ENCODE measurements at regions not wholly inside any gene's neighbourhood (a gene's known extent, or its start where the extent isn't known, plus 50 kb on each side); places are given as distances from the start of the nearest gene placed in this dataset.

- in situ Hi-C loops (cut with HindIII; ENCODE audit: extremely low pct_ligation_motif_present, low pct_unique_long_range_greater_than_20kb), result no loop called here
Observed at GRCh38 chr9:8262625-8263622, 463.3 kb upstream of the DMAC1 start.

More at GRCh38 chr9:8262625-8263622, 463.3 kb upstream of the DMAC1 start:
- ATAC-seq, result no peak
- intact Hi-C loops (cut with micrococcal nuclease; ENCODE audit: unreplicated experiment), result no loop called here
- DNase-seq (ENCODE audit: low spot score), result no peak
- TF ChIP-seq SP140L (CRISPR knock-in tag; IDR thresholded peaks at IDR 0.05; ENCODE audit: borderline replicate concordance) (no peak), ZNF296 (CRISPR knock-in tag; conservative IDR thresholded peaks at IDR 0.05) (no peak), CCDC6 (CRISPR knock-in tag; IDR thresholded peaks at IDR 0.05) (no peak), DDIT3 (CRISPR knock-in tag; IDR thresholded peaks at IDR 0.05) (no peak), KLF12 (CRISPR knock-in tag; IDR thresholded peaks at IDR 0.05; ENCODE audit: borderline replicate concordance) (no peak), NR0B2 (CRISPR knock-in tag; IDR thresholded peaks at IDR 0.05) (no peak), IRF1 (CRISPR knock-in tag; IDR thresholded peaks at IDR 0.05; ENCODE audit: low read depth) (no peak), HOXA7 (CRISPR knock-in tag; IDR thresholded peaks at IDR 0.05) (no peak), NFIB (CRISPR knock-in tag; IDR thresholded peaks at IDR 0.05; ENCODE audit: borderline replicate concordance) (no peak), DBP (CRISPR knock-in tag; IDR thresholded peaks at IDR 0.05; ENCODE audit: not compliant biosample characterization) (no peak)
- FAIRE-seq, result no peak
- no peaks in the 10 kb centered on the region for H3K4me1 ChIP-seq (ENCODE audit: insufficient read depth, low read length)
- H3K79me2 ChIP-seq (ENCODE audit: insufficient read depth, low read length), result no peaks in the 10 kb centered on the region
- no peak overlapping the region for H3K4me3 ChIP-seq (replicated peaks in 1 of 3; ENCODE audit: insufficient read depth in 1 of 3, low read depth in 2 of 3, low read length in 3 of 3)
- H3K9me3 ChIP-seq (ENCODE audit: low read length), result peaks cover 88% of the 10 kb centered on the region
- ChIA-PET POLR2A (no interaction called here), CTCF (ENCODE audit: low intra/inter-chr PET ratio, low total read pairs) (no interaction called here)
- BruUV-seq (replicated peaks), result no TSS peak
- no peaks in the 10 kb centered on the region for H3K27me3 ChIP-seq (ENCODE audit: control insufficient read depth in 1 of 2, insufficient read depth in 2 of 2, low read length in 2 of 2)
- H3K4me2 ChIP-seq (ENCODE audit: low read depth, low read length), result no peak overlapping the region
- no peaks in the 10 kb centered on the region for H3K36me3 ChIP-seq (replicated peaks in 1 of 2; ENCODE audit: control insufficient read depth in 1 of 2, insufficient read depth in 2 of 2, low read length in 2 of 2)
- H4K20me1 ChIP-seq (ENCODE audit: insufficient read depth, low read length), result no peaks in the 10 kb centered on the region
- H2AFZ ChIP-seq (ENCODE audit: low read length), result no peak overlapping the region
- 28% methylated on average over 5 of the region's 6 CpGs for whole genome bisulfite sequencing (ENCODE audit: low lambda C conversion rate)
- no peak overlapping the region for H3K9ac ChIP-seq (ENCODE audit: insufficient read depth, low read depth, low read length)
- no peak overlapping the region for H3K27ac ChIP-seq (ENCODE audit: extremely low read length, insufficient read depth, low read length)
